NB4 (cell line): ENCODE measurements at regions not wholly inside any gene's neighbourhood (a gene's known extent, or its start where the extent isn't known, plus 50 kb on each side); places are given as distances from the start of the nearest gene placed in this dataset.
A peak's percentile ranks its signal among the peaks of the same experiment; 100 is the strongest.

ENCODE experiments used
- DNase-seq: peaks from one replicate; pipeline ENCODE4 v3.0.0; 2010; ENCODE audit warnings: low read depth
- H3K4me3 ChIP-seq: one replicate; pipeline ENCODE4 v1.5.1; 2011; ENCODE audit warnings: mild to moderate bottlenecking, low read depth, low read length, moderate library complexity
- CTCF ChIP-seq: IDR thresholded peaks from one replicate; pipeline ENCODE4 v1.5.1; 2012; ENCODE audit warnings: low read depth, low read length
- MAX ChIP-seq: IDR thresholded peaks from 2 replicates; pipeline ENCODE4 v1.6.1; 2011; ENCODE audit warnings: low read depth, low read length
- MYC ChIP-seq: IDR thresholded peaks from 2 replicates; pipeline ENCODE4 v1.6.1; 2011; ENCODE audit warnings: low read depth, low read length
- POLR2A ChIP-seq: IDR thresholded peaks from 2 replicates; pipeline ENCODE4 v1.6.1; 2011; ENCODE audit warnings: mild to moderate bottlenecking; ENCODE audit not compliant: insufficient read length; ENCODE audit errors: extremely low read depth

GRCh38 chr18:29254123-29254522 is 1077.2 kb upstream of the CDH2 start:
- no peak overlapping the region for H3K4me3 ChIP-seq
- TF ChIP-seq CTCF (no peak), MAX (no peak), POLR2A (no peak), MYC (no peak)
- no peak for DNase-seq

- no peak for DNase-seq
- TF ChIP-seq MYC (no peak), MAX (no peak), CTCF (no peak), POLR2A (no peak)
- no peak overlapping the region for H3K4me3 ChIP-seq
Measured at GRCh38 chr18:29251681-29252080, 1074.8 kb upstream of the CDH2 start.

GRCh38 chr18:29250843-29251242 is 1073.9 kb upstream of the CDH2 start:
- TF ChIP-seq POLR2A (no peak), MYC (no peak), MAX (no peak), CTCF (no peak)
- no peak for DNase-seq
- no peak overlapping the region for H3K4me3 ChIP-seq

- TF ChIP-seq MAX (no peak), MYC (no peak), POLR2A (no peak), CTCF (no peak)
- DNase-seq = peak; percentile 14
Measured at GRCh38 chr18:29250259-29250658, 1073.3 kb upstream of the CDH2 start.

GRCh38 chr18:29248805-29249204 is 1071.9 kb upstream of the CDH2 start:
- H3K4me3 ChIP-seq = no peak overlapping the region
- TF ChIP-seq MAX (no peak), POLR2A (no peak), MYC (no peak), CTCF (no peak)
- no peak for DNase-seq

More at GRCh38 chr18:29250259-29250658, 1073.3 kb upstream of the CDH2 start:
- H3K4me3 ChIP-seq = no peak overlapping the region

GRCh38 chr18:29241199-29241598 is 1064.3 kb upstream of the CDH2 start:
- no peak overlapping the region for H3K4me3 ChIP-seq
- DNase-seq = no peak
- TF ChIP-seq CTCF = no peak
- TF ChIP-seq MAX = no peak
- TF ChIP-seq MYC = no peak
- no peak for TF ChIP-seq POLR2A
